SK-N-SH treated with all-trans-retinoic acid at 6 μM for 48 hours (cell line): ENCODE measurements at regions not wholly inside any gene's neighbourhood (a gene's known extent, or its start where the extent isn't known, plus 50 kb on each side); places are given as distances from the start of the nearest gene placed in this dataset.
"Not testable (repeated sequence)": the region's sequence is repeated elsewhere in the genome, so short reads cannot be mapped to it uniquely, and the experiment has no call there.

Source experiments
- ATAC-seq: fragments of 200-7000 bp; cut with Tn5 transposase; 3 replicates; pipeline ENCODE4 v1.9.1; 2020; ENCODE audit warnings: mild to moderate bottlenecking, moderate library complexity
- ARNTL ChIP-seq: fragments of 450-650 bp; formaldehyde crosslinking; IDR thresholded peaks from 2 replicates; pipeline ENCODE4 v1.5.0; 2020; ENCODE audit warnings: low read depth, mild to moderate bottlenecking, moderate library complexity, borderline replicate concordance
- BACH2 ChIP-seq: fragments of 250-450 bp; sonication (Bioruptor Pico); IDR thresholded peaks from 2 replicates; pipeline ENCODE4 v1.9.0; 2021; ENCODE audit warnings: mild to moderate bottlenecking, borderline replicate concordance
- CSDC2 ChIP-seq: fragments of 250-450 bp; sonication (Bioruptor Pico); IDR thresholded peaks from 2 replicates; pipeline ENCODE4 v1.5.0; 2020; ENCODE audit warnings: mild to moderate bottlenecking, moderate library complexity
- GLIS3 ChIP-seq: fragments of 250-450 bp; sonication (Bioruptor Pico); IDR thresholded peaks from 2 replicates; pipeline ENCODE4 v1.5.0; 2020; ENCODE audit warnings: mild to moderate bottlenecking, moderate library complexity
- ISL1 ChIP-seq: fragments of 250-450 bp; sonication (Bioruptor Pico); IDR thresholded peaks from 2 replicates; pipeline ENCODE4 v2.1.2; 2022; ENCODE audit warnings: mild to moderate bottlenecking, moderate library complexity
- OSR1 ChIP-seq: fragments of 250-450 bp; sonication (Bioruptor Pico); IDR thresholded peaks from 2 replicates; pipeline ENCODE4 v1.8.0; 2022; ENCODE audit warnings: moderate library complexity, mild to moderate bottlenecking, inconsistent platforms
- PPARA ChIP-seq: fragments of 250-450 bp; sonication (Bioruptor Pico); IDR thresholded peaks from 2 replicates; pipeline ENCODE4 v1.5.0; 2020; ENCODE audit warnings: mild to moderate bottlenecking, borderline replicate concordance
- SNAI2 ChIP-seq: fragments of 250-450 bp; sonication (Bioruptor Pico); IDR thresholded peaks from 2 replicates; pipeline ENCODE4 v1.5.0; 2020; ENCODE audit warnings: mild to moderate bottlenecking, moderate library complexity
- TCF4 ChIP-seq: fragments of 250-450 bp; sonication (Bioruptor Pico); IDR thresholded peaks from 2 replicates; pipeline ENCODE4 v1.8.0; 2021; ENCODE audit warnings: mild to moderate bottlenecking, moderate library complexity, borderline replicate concordance
- TOX ChIP-seq: fragments of 250-450 bp; sonication (Bioruptor Pico); IDR thresholded peaks from 2 replicates; pipeline ENCODE4 v1.8.0; 2021; ENCODE audit warnings: mild to moderate bottlenecking, moderate library complexity, borderline replicate concordance
- ZFP3 ChIP-seq: fragments of 250-450 bp; sonication (Bioruptor Pico); IDR thresholded peaks from 2 replicates; pipeline ENCODE4 v1.5.0; 2020; ENCODE audit warnings: mild to moderate bottlenecking, moderate library complexity
- ZFP30 ChIP-seq: fragments of 450-650 bp; formaldehyde crosslinking; IDR thresholded peaks from 2 replicates; pipeline ENCODE4 v1.5.0; 2022; ENCODE audit warnings: mild to moderate bottlenecking, moderate library complexity
- ZNF565 ChIP-seq: fragments of 450-650 bp; formaldehyde crosslinking; conservative IDR thresholded peaks from 2 replicates; pipeline ENCODE4 v1.5.0; 2020; ENCODE audit warnings: low read depth, mild to moderate bottlenecking, moderate library complexity
- ZNF70 ChIP-seq: fragments of 450-650 bp; formaldehyde crosslinking; IDR thresholded peaks from 2 replicates; pipeline ENCODE4 v1.5.0; 2020; ENCODE audit warnings: mild to moderate bottlenecking, moderate library complexity
- ZNF8 ChIP-seq: fragments of 450-650 bp; formaldehyde crosslinking; IDR thresholded peaks from 2 replicates; pipeline ENCODE4 v1.5.0; 2020; ENCODE audit warnings: mild to moderate bottlenecking, moderate library complexity
- TF ChIP-seq, protein P1 (sequence below): fragments of 250-450 bp; sonication (Bioruptor Pico); IDR thresholded peaks from 2 replicates; pipeline ENCODE4 v1.8.0; 2020; ENCODE audit warnings: mild to moderate bottlenecking, moderate library complexity, borderline replicate concordance
- TF ChIP-seq, protein P2 (sequence below): fragments of 250-450 bp; sonication (Bioruptor Pico); IDR thresholded peaks from 2 replicates; pipeline ENCODE4 v1.5.0; 2020; ENCODE audit warnings: mild to moderate bottlenecking, moderate library complexity
- TF ChIP-seq, protein P3 (sequence below): fragments of 250-450 bp; sonication (Bioruptor Pico); IDR thresholded peaks from 2 replicates; pipeline ENCODE4 v1.5.1; 2021; ENCODE audit warnings: mild to moderate bottlenecking, moderate library complexity
- TF ChIP-seq, protein P4 (sequence below): fragments of 250-450 bp; sonication (Bioruptor Pico); IDR thresholded peaks from 2 replicates; pipeline ENCODE4 v1.5.1; 2020; ENCODE audit warnings: low read depth, mild to moderate bottlenecking, moderate library complexity

DNA sequence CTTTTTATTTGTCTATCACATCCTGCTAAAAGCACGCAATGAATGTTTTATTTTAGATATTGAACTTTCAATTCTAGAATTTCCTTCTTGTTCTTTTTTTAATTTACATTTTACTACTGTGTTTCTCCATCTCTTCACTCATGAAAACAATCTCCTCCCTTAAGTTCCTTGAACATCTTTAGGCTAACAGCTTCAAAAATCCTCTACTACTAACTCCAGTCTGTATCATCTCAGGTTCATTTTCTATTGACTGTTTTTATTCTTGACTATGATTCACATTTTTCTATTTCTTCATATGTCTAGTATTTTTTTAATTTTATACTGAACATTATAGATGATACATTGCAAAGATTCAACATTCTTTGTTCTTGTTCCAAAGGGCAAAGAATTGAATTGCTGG lies 79.2 kb upstream of the NCK2 start:
- no peak for ATAC-seq
- TF ChIP-seq OSR1 (CRISPR knock-in tag) (no peak), SNAI2 (CRISPR knock-in tag) (no peak), TOX (CRISPR knock-in tag) (no peak), PPARA (CRISPR knock-in tag) (no peak), TCF4 (no peak), ARNTL (CRISPR knock-in tag) (no peak), CSDC2 (CRISPR knock-in tag) (no peak), ZFP3 (CRISPR knock-in tag) (no peak), BACH2 (CRISPR knock-in tag) (no peak), ISL1 (no peak), ZNF8 (CRISPR knock-in tag) (no peak), GLIS3 (CRISPR knock-in tag) (no peak), ZNF565 (CRISPR knock-in tag) (no peak)
- TF ChIP-seq, protein P1, sequence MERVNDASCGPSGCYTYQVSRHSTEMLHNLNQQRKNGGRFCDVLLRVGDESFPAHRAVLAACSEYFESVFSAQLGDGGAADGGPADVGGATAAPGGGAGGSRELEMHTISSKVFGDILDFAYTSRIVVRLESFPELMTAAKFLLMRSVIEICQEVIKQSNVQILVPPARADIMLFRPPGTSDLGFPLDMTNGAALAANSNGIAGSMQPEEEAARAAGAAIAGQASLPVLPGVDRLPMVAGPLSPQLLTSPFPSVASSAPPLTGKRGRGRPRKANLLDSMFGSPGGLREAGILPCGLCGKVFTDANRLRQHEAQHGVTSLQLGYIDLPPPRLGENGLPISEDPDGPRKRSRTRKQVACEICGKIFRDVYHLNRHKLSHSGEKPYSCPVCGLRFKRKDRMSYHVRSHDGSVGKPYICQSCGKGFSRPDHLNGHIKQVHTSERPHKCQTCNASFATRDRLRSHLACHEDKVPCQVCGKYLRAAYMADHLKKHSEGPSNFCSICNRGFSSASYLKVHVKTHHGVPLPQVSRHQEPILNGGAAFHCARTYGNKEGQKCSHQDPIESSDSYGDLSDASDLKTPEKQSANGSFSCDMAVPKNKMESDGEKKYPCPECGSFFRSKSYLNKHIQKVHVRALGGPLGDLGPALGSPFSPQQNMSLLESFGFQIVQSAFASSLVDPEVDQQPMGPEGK (CRISPR knock-in tag) = no peak
- TF ChIP-seq, protein P2, sequence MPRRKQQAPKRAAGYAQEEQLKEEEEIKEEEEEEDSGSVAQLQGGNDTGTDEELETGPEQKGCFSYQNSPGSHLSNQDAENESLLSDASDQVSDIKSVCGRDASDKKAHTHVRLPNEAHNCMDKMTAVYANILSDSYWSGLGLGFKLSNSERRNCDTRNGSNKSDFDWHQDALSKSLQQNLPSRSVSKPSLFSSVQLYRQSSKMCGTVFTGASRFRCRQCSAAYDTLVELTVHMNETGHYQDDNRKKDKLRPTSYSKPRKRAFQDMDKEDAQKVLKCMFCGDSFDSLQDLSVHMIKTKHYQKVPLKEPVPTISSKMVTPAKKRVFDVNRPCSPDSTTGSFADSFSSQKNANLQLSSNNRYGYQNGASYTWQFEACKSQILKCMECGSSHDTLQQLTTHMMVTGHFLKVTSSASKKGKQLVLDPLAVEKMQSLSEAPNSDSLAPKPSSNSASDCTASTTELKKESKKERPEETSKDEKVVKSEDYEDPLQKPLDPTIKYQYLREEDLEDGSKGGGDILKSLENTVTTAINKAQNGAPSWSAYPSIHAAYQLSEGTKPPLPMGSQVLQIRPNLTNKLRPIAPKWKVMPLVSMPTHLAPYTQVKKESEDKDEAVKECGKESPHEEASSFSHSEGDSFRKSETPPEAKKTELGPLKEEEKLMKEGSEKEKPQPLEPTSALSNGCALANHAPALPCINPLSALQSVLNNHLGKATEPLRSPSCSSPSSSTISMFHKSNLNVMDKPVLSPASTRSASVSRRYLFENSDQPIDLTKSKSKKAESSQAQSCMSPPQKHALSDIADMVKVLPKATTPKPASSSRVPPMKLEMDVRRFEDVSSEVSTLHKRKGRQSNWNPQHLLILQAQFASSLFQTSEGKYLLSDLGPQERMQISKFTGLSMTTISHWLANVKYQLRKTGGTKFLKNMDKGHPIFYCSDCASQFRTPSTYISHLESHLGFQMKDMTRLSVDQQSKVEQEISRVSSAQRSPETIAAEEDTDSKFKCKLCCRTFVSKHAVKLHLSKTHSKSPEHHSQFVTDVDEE (CRISPR knock-in tag) = no peak
- TF ChIP-seq, protein P3, sequence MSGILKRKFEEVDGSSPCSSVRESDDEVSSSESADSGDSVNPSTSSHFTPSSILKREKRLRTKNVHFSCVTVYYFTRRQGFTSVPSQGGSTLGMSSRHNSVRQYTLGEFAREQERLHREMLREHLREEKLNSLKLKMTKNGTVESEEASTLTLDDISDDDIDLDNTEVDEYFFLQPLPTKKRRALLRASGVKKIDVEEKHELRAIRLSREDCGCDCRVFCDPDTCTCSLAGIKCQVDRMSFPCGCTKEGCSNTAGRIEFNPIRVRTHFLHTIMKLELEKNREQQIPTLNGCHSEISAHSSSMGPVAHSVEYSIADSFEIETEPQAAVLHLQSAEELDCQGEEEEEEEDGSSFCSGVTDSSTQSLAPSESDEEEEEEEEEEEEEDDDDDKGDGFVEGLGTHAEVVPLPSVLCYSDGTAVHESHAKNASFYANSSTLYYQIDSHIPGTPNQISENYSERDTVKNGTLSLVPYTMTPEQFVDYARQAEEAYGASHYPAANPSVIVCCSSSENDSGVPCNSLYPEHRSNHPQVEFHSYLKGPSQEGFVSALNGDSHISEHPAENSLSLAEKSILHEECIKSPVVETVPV (CRISPR knock-in tag) = no peak
- TF ChIP-seq, protein P4, sequence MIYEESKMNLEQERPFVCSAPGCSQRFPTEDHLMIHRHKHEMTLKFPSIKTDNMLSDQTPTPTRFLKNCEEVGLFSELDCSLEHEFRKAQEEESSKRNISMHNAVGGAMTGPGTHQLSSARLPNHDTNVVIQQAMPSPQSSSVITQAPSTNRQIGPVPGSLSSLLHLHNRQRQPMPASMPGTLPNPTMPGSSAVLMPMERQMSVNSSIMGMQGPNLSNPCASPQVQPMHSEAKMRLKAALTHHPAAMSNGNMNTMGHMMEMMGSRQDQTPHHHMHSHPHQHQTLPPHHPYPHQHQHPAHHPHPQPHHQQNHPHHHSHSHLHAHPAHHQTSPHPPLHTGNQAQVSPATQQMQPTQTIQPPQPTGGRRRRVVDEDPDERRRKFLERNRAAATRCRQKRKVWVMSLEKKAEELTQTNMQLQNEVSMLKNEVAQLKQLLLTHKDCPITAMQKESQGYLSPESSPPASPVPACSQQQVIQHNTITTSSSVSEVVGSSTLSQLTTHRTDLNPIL (CRISPR knock-in tag) = no peak

DNA sequence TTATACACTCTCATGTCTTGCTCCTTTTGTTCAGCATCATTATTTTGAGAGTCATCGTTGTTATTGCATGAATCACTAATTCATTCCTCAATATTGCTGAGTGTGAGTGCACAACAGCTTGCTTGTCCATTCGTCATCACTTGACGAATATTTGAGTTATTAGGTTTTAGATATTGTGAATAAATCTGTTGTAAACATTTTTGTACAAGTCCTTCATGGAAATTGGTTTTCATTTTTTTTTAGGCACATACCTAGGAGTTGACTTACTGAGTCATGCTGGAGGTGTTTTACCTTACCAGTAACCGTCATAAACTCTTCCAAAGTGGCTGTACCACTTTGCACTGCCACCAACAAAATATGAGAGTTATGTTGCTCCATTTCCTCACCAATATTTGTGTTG lies 84.2 kb upstream of the NCK2 start:
- no peak for ATAC-seq
- TF ChIP-seq ZNF70 (CRISPR knock-in tag) = no peak
- TF ChIP-seq TOX (CRISPR knock-in tag) = no peak
- no peak for TF ChIP-seq PPARA (CRISPR knock-in tag)
- no peak for TF ChIP-seq BACH2 (CRISPR knock-in tag)

DNA sequence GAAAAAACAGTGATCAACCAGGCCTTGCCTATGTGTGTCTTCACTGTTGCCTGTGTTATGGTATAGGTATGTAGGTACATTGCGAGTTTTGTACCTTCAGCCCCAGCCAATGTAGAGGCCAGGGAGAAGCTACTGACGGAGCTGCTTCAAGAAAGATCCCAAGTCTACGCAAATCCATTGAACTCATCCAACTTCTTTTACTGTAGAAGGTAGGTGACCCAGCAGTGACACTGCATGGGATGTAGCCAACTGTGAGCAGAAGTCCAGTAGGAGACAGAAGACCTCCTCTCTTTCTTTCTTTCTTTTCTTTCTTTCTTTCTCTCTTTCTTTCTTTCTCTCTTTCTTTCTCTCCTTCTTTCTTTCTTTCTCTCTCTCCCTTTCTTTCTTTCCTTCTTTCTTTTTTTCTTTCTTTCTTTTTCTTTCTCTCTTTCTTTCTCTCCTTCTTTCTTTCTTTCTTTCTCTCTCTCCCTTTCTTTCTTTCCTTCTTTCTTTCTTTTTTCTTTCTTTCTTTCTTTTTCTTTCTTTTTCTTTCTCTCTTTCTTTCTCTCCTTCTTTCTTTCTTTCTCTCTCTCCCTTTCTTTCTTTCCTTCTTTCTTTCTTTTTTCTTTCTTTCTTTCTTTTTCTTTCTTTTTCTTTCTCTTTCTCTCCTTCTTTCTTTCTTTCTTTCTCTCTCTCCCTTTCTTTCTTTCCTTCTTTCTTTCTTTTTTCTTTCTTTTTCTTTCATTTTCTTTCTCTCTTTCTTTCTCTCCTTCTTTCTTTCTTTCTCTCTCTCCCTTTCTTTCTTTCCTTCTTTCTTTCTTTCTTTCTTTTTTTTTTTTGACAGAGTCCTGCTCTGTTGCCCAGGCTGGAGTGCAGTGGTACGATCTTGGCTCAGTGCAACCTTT lies 88.7 kb upstream of the NCK2 start:
- ATAC-seq = not testable (repeated sequence)

DNA sequence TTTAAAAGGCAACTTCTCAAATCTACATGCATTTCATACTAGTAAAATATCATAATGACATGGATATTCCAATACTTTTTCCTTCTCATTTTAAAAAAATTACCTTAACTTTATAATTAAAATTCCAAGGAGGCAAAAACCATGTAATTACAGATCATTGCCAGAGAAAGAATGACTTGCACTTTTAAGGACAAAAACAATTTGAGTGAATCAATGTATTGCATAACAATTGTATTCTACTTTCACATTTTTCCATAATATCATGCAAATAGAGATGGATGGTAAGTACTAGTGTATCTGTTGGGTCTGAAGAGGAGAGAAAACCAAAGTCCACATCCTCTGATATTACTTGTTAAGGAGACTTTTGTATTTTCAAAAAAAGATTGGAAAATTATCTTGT lies 89.5 kb upstream of the NCK2 start:
- no peak for ATAC-seq
- TF ChIP-seq ZNF565 (CRISPR knock-in tag) = no peak
- TF ChIP-seq, protein P2 (CRISPR knock-in tag) = no peak
- no peak for TF ChIP-seq ZFP30 (CRISPR knock-in tag)
- TF ChIP-seq, all 23 proteins: peak for 0
